HL-60 (cell line): ENCODE measurements at regions not wholly inside any gene's neighbourhood (a gene's known extent, or its start where the extent isn't known, plus 50 kb on each side); places are given as distances from the start of the nearest gene placed in this dataset.

Experiments used
- DNase-seq, 2 experiments: peaks; one replicate each; pipeline ENCODE4 v3.0.0-alpha.2; 2010 to 2020; ENCODE audit warnings: low read depth in 1 of 2, low spot score in 1 of 2
- H3K27ac ChIP-seq: fragments of 250-450 bp; sonication (Bioruptor Pico); replicated peaks from 2 replicates; pipeline ENCODE4 v1.5.1; 2020; ENCODE audit warnings: mild to moderate bottlenecking, moderate library complexity
- H3K27me3 ChIP-seq: fragments of 250-450 bp; sonication (Bioruptor Pico); 2 replicates; pipeline ENCODE4 v1.5.1; 2021; ENCODE audit warnings: mild to moderate bottlenecking, moderate library complexity; ENCODE audit not compliant: insufficient read depth, poor library complexity, severe bottlenecking
- H3K4me3 ChIP-seq: replicated peaks from 2 replicates; pipeline ENCODE4 v1.5.1; 2011; ENCODE audit warnings: mild to moderate bottlenecking, control low read depth, low read length; ENCODE audit not compliant: insufficient read depth
- GABPA ChIP-seq: IDR thresholded peaks from 2 replicates; pipeline ENCODE4 v1.6.1; 2012; ENCODE audit warnings: low read depth
- POLR2AphosphoS5 ChIP-seq: IDR thresholded peaks from 2 replicates; pipeline ENCODE4 v1.6.1; 2012; ENCODE audit warnings: low read depth
- SPI1 ChIP-seq: IDR thresholded peaks from 2 replicates; pipeline ENCODE4 v1.6.1; 2012; ENCODE audit warnings: low read depth, mild to moderate bottlenecking, borderline replicate concordance
- TF ChIP-seq, protein P1 (sequence below): IDR thresholded peaks from one replicate; pipeline ENCODE4 v1.5.1; 2011; ENCODE audit warnings: low read length, control low read depth, inconsistent platforms; ENCODE audit not compliant: insufficient read depth
- TF ChIP-seq, protein P2 (sequence below): IDR thresholded peaks from 2 replicates; pipeline ENCODE4 v1.6.1; 2012; ENCODE audit warnings: low read depth; ENCODE audit not compliant: insufficient replicate concordance

DNA sequence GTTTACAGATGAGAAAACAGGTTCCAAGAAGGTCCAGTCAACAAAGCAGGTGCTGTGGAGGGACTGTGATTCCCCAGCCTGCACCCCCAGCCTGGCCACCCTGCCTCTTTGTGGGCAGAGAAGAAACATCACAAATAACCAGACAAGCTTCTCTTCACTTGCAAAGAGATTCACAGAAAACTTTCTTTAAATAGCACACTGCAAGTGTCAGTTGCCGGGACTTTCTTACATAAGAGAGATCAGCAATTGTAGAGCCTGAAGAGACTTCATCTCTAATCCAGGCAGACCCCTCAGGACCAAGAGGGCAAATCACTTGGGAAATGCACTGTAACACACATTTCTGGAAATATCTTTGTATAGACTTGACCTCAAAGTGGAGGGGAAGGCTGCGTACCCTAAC lies 207.9 kb upstream of the CHRNA7 start:
- H3K27ac ChIP-seq, result no peak overlapping the region
- TF ChIP-seq POLR2AphosphoS5 (no peak), GABPA (no peak), SPI1 (no peak)
- TF ChIP-seq, protein P1, sequence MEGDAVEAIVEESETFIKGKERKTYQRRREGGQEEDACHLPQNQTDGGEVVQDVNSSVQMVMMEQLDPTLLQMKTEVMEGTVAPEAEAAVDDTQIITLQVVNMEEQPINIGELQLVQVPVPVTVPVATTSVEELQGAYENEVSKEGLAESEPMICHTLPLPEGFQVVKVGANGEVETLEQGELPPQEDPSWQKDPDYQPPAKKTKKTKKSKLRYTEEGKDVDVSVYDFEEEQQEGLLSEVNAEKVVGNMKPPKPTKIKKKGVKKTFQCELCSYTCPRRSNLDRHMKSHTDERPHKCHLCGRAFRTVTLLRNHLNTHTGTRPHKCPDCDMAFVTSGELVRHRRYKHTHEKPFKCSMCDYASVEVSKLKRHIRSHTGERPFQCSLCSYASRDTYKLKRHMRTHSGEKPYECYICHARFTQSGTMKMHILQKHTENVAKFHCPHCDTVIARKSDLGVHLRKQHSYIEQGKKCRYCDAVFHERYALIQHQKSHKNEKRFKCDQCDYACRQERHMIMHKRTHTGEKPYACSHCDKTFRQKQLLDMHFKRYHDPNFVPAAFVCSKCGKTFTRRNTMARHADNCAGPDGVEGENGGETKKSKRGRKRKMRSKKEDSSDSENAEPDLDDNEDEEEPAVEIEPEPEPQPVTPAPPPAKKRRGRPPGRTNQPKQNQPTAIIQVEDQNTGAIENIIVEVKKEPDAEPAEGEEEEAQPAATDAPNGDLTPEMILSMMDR, result no peak
- TF ChIP-seq, protein P2, sequence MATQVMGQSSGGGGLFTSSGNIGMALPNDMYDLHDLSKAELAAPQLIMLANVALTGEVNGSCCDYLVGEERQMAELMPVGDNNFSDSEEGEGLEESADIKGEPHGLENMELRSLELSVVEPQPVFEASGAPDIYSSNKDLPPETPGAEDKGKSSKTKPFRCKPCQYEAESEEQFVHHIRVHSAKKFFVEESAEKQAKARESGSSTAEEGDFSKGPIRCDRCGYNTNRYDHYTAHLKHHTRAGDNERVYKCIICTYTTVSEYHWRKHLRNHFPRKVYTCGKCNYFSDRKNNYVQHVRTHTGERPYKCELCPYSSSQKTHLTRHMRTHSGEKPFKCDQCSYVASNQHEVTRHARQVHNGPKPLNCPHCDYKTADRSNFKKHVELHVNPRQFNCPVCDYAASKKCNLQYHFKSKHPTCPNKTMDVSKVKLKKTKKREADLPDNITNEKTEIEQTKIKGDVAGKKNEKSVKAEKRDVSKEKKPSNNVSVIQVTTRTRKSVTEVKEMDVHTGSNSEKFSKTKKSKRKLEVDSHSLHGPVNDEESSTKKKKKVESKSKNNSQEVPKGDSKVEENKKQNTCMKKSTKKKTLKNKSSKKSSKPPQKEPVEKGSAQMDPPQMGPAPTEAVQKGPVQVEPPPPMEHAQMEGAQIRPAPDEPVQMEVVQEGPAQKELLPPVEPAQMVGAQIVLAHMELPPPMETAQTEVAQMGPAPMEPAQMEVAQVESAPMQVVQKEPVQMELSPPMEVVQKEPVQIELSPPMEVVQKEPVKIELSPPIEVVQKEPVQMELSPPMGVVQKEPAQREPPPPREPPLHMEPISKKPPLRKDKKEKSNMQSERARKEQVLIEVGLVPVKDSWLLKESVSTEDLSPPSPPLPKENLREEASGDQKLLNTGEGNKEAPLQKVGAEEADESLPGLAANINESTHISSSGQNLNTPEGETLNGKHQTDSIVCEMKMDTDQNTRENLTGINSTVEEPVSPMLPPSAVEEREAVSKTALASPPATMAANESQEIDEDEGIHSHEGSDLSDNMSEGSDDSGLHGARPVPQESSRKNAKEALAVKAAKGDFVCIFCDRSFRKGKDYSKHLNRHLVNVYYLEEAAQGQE, result no peak

DNA sequence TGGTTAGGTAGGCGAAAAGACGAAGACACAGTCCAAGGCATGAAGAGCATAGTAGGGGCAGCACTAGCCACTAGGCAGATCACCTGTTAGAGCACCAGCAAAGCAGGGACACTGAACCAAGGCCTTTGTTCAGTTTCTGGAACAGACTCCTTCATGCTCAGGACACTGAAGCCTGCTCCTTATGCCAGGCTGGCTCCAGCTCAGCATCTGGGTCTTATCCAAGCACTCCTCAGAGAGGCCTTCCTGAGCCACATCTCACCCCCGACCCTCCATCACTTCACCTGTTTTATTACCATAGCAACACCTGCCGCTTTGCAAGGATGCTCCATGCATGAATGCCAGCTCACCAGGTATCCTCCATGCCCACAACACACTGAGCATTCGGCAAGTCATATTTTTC lies 206.3 kb upstream of the CHRNA7 start:
- Histone ChIP-seq H3K27ac (no peak overlapping the region), H3K4me3 (no peak overlapping the region), H3K27me3 (no peaks in the 10 kb centered on the region)
- no peak for TF ChIP-seq POLR2AphosphoS5
- TF ChIP-seq, protein P2, result no peak
- no peak for TF ChIP-seq SPI1
- no peak for TF ChIP-seq GABPA
- TF ChIP-seq, protein P1, result no peak
- DNase-seq, result no peak

More for the DNA sequence above, 207.9 kb upstream of the CHRNA7 start:
- Histone ChIP-seq H3K4me3 (no peak overlapping the region), H3K27me3 (no peaks in the 10 kb centered on the region)
- DNase-seq, result no peak

DNA sequence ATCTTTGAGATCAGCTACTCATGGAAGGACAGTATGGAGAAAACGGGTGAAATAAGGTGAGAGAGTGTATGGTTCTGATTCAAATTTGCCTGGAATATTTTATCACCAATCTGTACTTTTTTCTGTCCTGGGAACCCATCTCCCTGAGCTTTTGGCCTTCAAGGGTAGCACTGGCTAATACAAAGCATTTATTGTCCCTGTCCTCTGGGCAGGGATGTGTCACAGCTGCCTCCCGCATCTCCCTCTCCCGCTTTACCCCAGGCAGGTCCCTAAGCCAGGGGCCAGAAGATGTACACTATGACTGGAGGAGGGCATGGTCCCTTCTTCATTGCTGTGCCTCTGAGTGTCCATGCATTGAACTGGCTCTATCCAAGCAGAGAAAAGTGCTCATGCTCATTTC lies 201.7 kb upstream of the CHRNA7 start:
- Histone ChIP-seq H3K4me3 (no peak overlapping the region), H3K27me3 (no peaks in the 10 kb centered on the region), H3K27ac (no peak overlapping the region)
- DNase-seq, result no peak
- TF ChIP-seq, protein P2, result no peak
- TF ChIP-seq GABPA (no peak), POLR2AphosphoS5 (no peak), SPI1 (no peak)
- TF ChIP-seq, protein P1, result no peak
